Stimulated activated CD4-positive, alpha-beta T cell treated with anti-CD3 and anti-CD28 coated beads, Interleukin-15, amount 100 ng/mL, for 48 hours (primary cell): ENCODE measurements at regions not wholly inside any gene's neighbourhood (a gene's known extent, or its start where the extent isn't known, plus 50 kb on each side); places are given as distances from the start of the nearest gene placed in this dataset.
A peak's percentile ranks its signal among the peaks of the same experiment; 100 is the strongest.

Source experiments
- DNase-seq, 2 donors: peaks; one replicate each; pipeline ENCODE4 v3.0.0-alpha.2; 2020; ENCODE audit warnings: low read depth in 2 of 2

DNA sequence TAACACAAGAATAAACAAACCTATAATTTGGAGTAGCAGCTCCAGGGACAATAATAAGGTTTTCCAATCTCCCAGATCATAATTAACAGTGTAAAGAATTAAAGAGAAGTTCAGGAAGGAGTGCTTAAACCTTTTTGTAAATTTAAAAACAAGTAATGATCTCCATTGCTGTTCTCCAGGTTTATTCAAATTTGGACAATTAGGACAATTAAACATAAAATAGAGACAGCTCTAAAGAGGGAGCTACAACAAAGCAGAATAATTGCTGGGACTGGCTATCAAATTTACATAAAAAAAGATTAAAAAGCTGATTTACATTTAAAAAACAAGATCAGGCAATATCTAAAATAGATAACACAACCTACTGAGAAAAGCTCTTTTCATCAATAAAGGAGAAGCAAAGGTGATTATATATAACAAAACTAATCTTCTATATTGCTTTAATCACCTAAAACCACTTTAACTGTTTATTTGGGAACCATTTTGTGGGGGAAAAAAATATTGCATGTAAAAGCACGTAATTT, 80.1 kb upstream of the CREB1 start:
- DNase-seq, result no peak

DNA sequence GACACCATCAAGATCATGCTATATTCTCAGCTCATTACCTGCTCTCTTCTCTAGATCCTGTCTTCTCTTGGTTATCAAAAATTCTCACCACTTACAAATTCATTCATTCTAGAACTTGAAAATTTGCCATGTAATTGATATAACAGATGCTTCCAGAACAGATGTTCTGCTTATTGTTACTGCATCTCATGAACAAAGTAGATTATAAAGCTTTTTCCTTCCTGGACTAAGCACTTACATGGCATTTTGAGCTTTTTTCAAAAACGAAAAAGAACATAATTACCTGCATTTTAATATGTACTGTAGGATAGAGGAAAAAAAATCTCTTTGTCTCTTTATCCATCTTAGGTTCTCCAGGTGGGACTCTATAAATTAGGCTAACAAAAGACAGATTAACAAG, 79.6 kb upstream of the CREB1 start:
- DNase-seq, result no peak

DNA sequence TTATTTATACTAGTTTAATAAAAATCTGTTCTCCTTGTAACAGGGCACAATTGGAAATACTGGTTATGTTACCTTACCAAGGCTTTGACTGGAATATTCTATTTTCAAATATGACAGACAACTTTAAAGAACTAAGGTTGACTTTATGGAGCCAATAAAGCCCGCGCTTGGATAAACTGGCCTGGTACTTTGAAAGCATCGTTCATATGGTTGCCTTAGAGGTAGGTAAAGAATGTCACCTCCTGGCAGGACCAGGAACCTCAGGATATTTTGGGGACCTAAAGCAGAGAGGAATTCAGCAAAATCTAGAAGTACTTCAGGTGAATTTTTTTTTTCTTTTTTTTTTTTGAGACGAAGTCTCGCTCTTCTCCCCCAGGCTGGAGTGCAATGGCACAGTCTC, 71.2 kb upstream of the CREB1 start:
- DNase-seq, result no peak

DNA sequence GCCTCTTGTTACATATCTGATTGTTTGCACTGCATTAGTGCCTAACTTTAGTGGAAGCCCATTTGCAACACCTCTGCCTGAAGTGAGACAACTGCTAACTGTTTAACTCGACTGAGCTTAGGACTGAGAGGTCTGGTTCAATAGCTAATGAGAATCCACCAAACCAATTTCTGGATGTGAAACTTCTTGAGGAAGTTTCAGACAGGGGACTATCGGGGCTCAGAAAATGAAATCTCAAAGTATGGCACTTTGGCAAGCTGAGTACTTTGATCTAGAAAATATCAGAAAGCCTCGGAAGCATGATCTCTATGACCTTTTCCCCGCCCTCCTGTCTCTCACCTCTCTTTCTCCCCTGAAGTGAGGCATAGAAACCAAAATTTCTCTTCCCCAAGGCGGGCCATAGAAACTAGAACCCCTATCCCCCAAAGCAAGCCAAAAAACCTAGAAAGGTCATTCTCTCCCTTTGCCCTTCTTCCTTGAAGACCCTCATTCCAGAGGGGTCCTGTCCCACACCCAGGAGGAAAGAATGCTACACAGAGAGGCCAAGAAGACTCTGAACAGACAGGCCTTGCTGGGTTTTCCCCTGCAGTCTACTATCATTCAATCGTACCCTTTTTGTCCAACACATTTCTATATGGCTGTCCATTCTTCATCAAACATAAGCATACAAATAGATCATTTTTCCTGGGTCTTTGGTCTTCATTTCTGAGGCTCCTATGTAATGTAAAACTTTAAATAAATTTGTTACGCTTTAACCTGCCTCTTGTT, 69.6 kb upstream of the CREB1 start:
- DNase-seq, result no peak

DNA sequence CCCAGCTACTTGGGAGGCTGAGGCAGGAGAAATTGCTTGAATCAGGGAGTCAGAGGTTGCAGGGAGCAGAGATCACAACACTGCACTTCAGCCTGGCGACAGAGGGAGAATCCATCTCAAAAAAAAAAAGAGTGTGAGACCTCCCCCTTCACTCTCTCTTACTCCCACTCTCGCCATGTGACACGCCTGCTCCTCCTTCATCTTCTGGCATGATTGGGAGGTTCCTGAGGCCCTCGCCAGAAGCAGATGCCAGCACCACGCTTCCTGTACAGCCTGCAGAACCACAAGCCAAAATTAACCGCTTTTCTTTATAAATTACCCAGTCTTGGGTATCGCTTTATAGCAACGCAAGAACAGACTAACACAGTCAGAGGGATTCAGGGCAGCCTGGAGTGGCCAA, 66.3 kb upstream of the CREB1 start:
- DNase-seq, result no peak

DNA sequence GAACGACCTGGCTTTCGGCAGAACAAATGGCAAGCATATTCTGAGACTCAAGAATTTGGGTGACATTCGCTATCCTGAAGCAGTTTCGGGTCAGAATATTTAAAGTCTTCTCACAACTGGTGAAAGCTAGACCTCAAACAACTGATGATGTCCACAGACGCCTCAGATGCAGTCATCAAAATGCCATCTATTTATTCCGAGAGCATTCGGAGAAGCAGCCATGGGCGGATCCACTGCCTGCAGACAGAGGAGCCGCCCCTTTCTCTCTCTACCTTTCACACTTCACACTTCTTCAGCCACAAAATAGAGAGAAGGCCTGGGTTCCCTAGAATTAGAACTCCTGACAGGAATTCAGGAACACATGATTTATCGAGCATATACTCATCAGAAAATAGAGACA, 65.8 kb upstream of the CREB1 start:
- DNase-seq, result no peak

DNA sequence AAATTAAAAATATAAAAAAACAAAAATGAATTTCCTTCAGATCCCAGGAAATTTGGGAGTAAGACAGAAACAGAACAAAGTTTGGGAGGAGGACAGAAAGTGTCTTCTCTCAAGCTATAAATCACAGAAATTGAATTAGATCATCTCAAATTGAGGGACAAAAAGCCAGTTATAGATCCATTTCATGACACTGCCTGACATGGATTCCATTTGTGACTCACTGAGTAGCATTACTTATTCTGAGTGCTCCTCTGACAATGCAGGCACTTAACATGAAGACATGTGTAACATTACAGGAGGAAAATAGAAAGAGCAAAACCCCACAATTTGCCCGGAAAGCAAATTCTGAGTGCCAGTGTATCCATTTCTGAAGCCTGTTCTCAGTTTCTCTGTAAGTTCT, 63.9 kb upstream of the CREB1 start:
- DNase-seq, result no peak

DNA sequence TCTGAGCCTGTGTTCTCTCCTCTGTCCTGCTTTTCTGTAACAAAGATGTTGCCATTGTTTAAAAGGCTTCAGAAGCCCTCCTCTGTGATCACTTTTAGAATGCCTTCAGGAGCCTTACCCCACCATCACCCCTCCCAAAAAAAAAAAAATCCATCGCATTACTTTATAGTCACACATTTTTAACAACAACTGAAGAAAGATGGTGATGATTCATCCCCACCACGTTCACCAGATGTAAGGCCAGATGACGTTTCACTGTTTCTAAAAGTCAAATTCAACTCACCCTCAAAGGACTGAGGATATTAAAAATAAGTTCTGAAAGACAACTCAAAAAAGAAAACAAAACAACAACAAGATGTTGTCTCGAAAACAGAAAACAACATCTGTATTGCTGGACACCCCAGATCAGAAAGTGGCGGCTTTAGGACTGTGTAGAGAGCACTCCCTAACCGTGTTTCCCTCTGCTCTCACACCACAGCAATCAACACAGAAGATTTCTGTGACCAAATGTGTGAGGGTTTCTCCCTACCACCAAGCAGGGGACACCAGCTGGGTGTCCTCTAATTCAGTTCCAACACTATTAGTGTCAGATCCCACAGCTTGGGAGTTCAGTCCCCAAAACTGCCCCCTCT, 61.9 kb upstream of the CREB1 start:
- DNase-seq, result no peak

DNA sequence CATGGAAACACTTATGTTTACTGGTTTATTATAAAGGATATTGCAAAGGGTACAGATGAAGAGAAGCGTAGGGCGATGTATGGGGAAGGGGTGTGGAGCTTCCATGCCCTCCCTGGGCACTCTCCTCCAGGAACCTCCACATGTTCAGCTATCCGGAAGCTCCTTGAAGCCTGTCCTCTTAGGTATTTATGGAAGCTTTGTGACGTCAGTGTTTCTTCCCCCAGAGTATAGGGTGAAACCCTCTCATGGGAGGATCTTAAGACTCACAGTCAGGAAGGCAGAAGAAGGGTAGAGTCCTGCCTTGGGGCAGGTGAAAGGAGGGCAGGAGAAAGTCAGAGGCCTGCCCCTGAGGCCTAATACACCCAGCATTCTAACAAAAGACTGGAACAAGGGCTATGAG, 61.3 kb upstream of the CREB1 start:
- no peak for DNase-seq

DNA sequence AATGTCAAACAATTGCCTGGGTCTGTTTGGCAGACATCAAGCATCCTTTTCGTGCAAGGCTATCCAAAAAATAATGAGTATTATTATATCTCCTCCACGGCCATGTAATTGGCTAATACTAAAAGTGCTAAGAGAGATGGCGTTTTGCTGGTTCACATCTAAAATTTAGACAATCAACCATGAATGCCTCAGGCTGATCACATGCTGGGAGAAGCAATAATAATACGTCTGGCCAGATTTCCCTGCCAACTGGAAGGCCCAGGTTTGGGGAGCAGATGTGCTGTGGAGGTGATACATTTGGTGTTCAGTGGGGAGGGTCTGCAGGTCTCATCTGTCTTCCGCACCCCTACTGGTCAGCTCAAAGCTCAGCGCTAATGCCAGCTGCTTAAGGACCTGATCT, 60.3 kb upstream of the CREB1 start:
- DNase-seq, result no peak

DNA sequence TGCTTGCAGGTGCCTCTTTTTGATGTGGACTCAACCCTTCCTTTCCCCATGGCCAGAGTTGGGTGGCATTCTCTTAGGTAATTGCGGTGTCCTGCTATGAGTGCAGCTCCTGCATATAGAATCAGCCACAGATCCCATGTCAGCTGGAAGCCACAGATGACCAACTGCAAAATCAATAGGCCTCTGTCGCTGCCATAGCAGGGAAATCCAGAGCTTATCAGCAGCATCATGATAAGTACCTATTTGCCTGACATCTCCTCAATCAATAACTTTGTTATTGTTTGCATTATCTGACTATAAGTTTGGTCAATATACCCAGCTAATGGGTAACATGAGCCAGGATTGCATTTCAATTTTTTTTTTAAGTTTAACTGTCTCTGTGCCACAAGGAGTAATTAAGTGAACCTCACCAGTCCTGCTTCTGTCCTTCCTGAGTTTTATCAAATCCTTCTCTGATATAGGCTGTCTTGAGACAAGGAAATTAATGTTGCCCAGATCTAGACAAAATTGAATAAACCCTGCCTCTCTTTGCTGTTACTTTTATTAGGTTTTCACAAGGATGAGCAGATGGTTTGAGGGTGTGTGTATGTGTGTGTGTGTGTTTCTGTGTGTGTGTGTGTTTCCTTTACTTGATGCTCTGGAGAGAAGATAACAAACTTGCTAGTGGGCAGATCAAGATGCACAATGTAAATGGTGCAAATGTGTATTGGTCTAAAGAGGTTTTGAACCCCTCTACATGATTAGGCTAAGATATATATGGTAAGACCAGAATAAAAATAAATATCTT, 59.6 kb upstream of the CREB1 start:
- DNase-seq, result no peak

DNA sequence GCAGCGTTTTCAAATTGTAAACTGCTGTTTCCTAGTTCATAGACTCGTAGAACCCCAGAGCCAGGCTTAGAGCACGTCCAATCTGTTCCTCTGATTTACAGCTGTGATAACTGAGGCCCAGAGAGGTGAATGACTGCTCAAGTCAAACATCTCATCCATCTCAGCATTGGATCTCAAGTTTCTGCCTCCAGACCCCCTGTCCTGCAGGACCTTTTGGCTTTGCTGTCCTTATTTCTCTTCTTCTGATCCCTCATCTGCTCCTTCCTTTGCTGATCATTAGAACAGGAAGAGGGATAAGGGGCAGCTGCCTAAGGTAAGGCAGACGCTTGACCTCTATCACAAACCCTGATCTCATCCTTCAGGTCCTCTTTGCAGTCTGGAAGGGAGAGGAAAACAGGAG, 58.5 kb upstream of the CREB1 start:
- no peak for DNase-seq

DNA sequence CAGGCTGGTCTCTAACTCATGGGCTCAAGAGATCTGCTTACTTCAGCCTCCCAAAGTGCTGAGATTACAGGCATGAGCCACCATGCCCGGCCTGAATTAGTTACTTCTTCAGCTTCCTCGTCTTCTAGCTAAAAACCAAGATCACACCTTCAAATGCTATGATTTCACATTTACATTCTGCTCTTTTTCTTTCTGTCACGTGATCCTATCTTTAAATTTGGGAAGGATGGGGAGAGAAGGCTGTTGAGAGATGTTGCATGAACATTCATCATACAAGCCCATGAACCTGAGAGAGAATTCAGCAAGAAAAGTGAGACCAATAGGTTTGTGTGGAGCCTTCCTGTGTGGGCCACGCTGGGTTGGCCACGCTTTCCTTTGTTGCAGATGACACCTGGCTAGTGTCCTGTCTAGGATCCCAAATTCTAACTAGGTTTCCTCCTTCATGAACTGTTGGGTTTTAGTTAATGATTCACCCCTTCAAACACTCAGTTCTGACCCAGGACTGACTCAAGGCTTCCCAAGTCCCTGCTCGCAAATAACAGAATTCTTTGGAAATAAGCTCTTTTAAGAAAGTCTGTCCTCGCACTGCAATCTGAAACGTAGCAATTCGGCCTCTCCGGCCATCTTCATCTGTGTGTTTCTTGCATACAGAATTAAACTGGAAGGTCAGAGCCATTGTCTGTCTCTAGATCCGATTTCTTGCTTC, 57.3 kb upstream of the CREB1 start:
- no peak for DNase-seq

DNA sequence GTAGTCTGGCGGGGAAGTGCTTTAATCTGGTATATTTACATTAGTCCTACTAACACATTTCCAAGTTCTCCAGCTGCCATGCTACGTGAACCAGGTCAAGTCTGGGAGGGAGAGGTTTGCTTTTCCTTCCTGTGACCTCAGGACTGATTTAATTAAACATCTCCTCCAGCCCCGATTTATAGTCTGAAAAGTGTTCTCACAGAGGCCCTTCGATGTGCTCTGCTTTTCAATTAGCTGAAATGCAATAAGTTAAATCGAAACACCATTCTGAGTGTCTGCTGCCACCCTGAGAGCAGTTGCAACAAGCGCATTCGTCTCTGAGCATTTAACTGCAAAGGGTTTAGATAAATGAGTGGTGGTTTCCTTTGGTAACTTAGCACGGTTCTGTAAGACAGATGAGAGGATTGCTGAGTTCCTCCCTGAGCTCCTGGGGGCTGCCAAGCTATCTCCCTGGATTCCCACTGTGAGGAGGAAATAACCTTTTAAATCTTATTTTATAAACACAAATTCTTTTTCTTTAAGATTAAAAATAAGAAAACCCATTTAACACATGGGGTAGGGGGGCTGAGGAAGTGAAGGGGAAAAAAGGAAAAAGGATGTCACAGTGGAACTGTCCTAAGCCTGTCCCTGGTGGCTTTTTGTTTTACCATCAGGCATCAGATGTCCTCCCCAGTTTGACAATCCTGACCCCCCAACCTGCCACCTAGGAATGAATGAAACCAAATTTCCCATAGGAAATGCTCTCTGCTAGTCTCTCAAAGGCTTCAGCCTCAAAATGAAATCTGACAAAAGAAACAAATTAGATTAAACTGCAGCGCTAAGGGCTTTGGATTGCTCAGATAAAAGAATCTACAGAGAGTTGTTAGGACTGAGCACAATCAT, 56.5 kb upstream of the CREB1 start:
- DNase-seq, result peak; percentile 27 to 31

DNA sequence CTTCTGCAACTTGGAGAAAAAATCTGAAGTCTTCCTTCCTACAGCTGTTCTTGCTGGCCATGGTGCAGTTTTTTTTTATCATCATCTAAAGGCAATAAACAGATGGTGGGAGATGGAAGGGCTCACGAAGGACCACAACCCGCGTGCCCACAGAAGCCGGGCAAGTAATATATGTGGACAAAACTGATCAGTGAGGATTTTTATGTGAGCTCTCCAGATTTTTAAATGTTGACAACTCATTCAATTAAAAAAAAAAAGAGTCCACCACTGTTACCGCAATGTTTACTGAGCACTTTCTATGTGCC, 55.9 kb upstream of the CREB1 start:
- DNase-seq, result no peak

DNA sequence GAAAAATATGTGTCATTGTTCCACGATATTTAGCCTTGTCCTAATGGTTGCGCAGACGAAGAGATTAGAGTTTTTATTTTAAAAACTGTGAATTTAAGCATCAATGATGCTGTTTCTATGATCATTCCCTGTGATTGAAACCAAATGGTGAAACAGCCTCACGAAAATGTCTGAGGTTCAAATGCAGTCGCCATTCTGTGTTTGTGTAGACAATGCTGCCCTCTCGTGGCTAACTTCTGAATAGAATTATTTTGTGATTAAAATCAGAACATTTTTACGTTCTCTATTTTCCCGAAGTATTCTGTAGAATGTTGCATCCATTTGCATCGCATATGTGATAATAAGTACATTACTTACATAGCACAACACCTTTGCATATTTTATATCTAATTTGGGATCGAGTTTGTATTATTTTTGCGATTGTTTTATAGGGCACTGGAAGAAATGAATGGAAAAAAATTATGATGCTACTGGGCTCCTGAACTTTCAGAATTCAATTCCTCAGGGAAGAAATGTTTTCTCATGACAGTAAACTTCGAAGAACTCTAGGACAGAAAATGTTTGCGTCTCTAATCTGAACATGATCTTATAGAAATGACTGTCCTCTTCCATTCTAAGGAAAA, 54.8 kb upstream of the CREB1 start:
- peak in 1 of 2 donors; percentile 45 for DNase-seq

DNA sequence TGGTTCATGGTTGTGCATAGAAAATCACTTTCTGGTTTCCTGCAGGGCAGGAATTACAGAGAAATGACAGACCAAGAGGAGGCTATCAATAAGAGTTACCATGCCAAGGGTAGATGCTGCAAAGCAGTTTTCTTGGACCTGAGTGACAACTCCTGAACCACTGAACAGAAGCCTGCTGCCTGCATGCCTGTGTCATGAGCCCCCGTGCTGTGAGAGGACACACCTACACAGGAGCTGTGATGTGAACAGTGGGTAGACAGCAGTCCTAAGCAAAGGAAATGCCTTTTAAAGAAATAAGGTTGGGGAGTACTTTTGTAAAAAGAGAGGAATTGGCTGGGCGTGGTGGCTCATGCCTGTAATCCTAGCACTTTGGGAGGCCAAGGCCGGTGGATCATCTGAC, 54.2 kb upstream of the CREB1 start:
- no peak for DNase-seq

DNA sequence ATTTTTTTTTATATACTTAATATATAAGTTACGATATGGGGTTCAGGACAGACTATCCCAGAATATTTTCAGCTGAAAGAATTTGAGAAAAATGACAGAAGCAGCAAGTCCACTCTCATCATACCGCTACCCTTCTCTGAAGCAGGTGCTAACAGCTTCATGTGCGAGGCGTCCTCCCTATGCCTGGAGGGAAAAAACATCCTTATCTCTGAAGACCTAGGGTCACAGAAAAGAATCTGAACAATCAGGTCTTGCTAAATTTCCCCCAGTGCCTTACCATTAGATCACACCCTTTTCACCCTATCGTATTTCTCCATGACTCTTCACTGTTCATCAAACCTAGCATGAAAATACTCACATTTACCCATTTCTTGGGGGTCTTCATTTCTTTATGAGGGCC, 51.9 kb upstream of the CREB1 start:
- DNase-seq, result no peak

DNA sequence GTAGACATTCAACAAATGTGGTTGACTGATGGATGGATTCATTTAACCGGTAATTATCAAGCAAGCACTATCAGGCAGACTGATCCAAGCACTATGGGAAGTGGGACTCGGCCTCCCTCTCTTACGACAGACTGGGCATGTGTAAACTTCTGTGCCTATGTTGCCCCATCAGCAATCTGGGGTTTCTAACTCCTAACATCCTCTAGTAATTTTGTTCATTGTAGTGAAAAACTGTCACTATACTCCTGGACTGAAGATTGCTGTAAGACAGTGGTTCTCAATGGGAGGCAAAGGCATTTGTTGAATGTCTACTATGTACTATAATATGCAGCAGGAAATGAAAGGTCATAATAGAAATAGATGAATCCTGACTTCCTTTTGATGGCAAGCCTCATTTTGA, 51.2 kb upstream of the CREB1 start:
- no peak for DNase-seq

DNA sequence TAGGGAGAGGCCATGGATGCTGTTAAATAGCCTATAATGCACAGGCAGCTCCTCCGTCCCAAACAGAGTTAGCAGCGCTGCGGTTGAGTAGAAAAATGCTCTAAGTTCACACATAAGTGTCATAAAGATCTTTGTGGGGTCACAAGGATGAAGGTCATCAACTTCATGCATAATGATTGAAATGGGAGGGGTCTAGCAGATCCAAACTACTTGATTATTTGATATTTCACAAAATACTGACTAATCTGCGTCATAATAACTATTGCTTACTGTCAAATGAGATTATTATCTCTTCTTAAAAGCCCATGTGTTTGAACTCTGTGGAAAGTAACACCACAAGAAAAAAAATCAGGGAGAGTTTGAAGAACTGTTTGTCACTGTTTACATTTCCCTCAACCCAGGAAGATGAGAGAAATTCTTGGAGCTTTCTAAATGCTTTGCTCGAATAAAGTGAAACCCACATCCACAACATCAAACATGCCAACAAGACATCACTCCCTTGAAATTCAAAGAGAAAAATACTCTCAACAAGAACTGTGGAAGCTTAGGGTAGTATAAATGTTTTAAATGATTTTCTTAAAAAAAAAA, 50.5 kb upstream of the CREB1 start:
- no peak for DNase-seq
